ENCODE measurements at regions not wholly inside any gene's neighbourhood (a gene's known extent, or its start where the extent isn't known, plus 50 kb on each side); places are given as distances from the start of the nearest gene placed in this dataset.
"Not testable (repeated sequence)": the region's sequence is repeated elsewhere in the genome, so short reads cannot be mapped to it uniquely, and the experiment has no call there.

GRCh38 chr1:30166174-30166573 is 557.2 kb downstream of the MATN1 start:
- Mint-ChIP-seq H3K4me3 (no peak overlapping the region), H3K4me1 (no peaks in the 10 kb centered on the region), H3K27me3 (peaks cover 34% of the 10 kb centered on the region), H3K27ac (no peak overlapping the region), H3K9me3 (no peaks in the 10 kb centered on the region), H3K36me3 (no peaks in the 10 kb centered on the region)
- Histone ChIP-seq H3K27ac (ENCODE audit: insufficient read depth, low read length, poor library complexity, severe bottlenecking) (no peak overlapping the region), H3K27me3 (ENCODE audit: control insufficient read depth, insufficient read depth, low read length) (no peaks in the 10 kb centered on the region), H3K4me3 (ENCODE audit: low read depth, low read length) (no peak overlapping the region), H3K9me3 (ENCODE audit: control insufficient read depth in 2 of 2, low read length in 2 of 2) (no peaks in the 10 kb centered on the region), H3K36me3 (ENCODE audit: control insufficient read depth, insufficient read depth, low read length) (no peaks in the 10 kb centered on the region), H3K4me1 (ENCODE audit: control insufficient read depth, insufficient read depth, low read length, poor library complexity, severe bottlenecking) (no peaks in the 10 kb centered on the region)
- DNase-seq (no peak), ATAC-seq (ENCODE audit: low read depth in 2 of 2) (no peak)

GRCh38 chr1:30165116-30165515 is 558.3 kb downstream of the MATN1 start:
- H3K36me3 ChIP-seq (ENCODE audit: control insufficient read depth, insufficient read depth, low read length) = no peaks in the 10 kb centered on the region
- Mint-ChIP-seq H3K9me3 (no peaks in the 10 kb centered on the region), H3K27ac (no peak overlapping the region), H3K4me3 (no peak overlapping the region), H3K27me3 (peaks cover 34% of the 10 kb centered on the region), H3K36me3 (no peaks in the 10 kb centered on the region), H3K4me1 (no peaks in the 10 kb centered on the region)
- H3K27me3 ChIP-seq (ENCODE audit: control insufficient read depth, insufficient read depth, low read length) = no peaks in the 10 kb centered on the region
- DNase-seq (no peak), ATAC-seq (ENCODE audit: low read depth in 2 of 2) (no peak)
- H3K4me1 ChIP-seq (ENCODE audit: control insufficient read depth, insufficient read depth, low read length, poor library complexity, severe bottlenecking) = no peaks in the 10 kb centered on the region
- no peak overlapping the region for H3K27ac ChIP-seq (ENCODE audit: insufficient read depth, low read length, poor library complexity, severe bottlenecking)
- H3K4me3 ChIP-seq (ENCODE audit: low read depth, low read length) = no peak overlapping the region
- no peaks in the 10 kb centered on the region for H3K9me3 ChIP-seq (ENCODE audit: control insufficient read depth in 2 of 2, low read length in 2 of 2)

- Histone ChIP-seq H3K27ac (ENCODE audit: insufficient read depth, low read length, poor library complexity, severe bottlenecking) (no peak overlapping the region), H3K36me3 (ENCODE audit: control insufficient read depth, insufficient read depth, low read length) (no peaks in the 10 kb centered on the region), H3K9me3 (ENCODE audit: control insufficient read depth in 2 of 2, low read length in 2 of 2) (no peaks in the 10 kb centered on the region), H3K27me3 (ENCODE audit: control insufficient read depth, insufficient read depth, low read length) (no peaks in the 10 kb centered on the region), H3K4me1 (ENCODE audit: control insufficient read depth, insufficient read depth, low read length, poor library complexity, severe bottlenecking) (no peaks in the 10 kb centered on the region), H3K4me3 (ENCODE audit: low read depth, low read length) (no peak overlapping the region)
- DNase-seq = no peak
- Mint-ChIP-seq H3K9me3 (no peaks in the 10 kb centered on the region), H3K27me3 (peaks cover 34% of the 10 kb centered on the region), H3K36me3 (no peaks in the 10 kb centered on the region), H3K27ac (no peak overlapping the region), H3K4me1 (no peaks in the 10 kb centered on the region), H3K4me3 (no peak overlapping the region)
- no peak for ATAC-seq (ENCODE audit: low read depth in 2 of 2)
Measured at GRCh38 chr1:30164693-30165092, 558.7 kb downstream of the MATN1 start.

- ATAC-seq (ENCODE audit: low read depth in 2 of 2) = no peak
- no peaks in the 10 kb centered on the region for H3K4me1 Mint-ChIP-seq
- H3K36me3 ChIP-seq (ENCODE audit: control insufficient read depth, insufficient read depth, low read length) = no peaks in the 10 kb centered on the region
- no peak overlapping the region for H3K4me3 ChIP-seq (ENCODE audit: low read depth, low read length)
- H3K4me1 ChIP-seq (ENCODE audit: control insufficient read depth, insufficient read depth, low read length, poor library complexity, severe bottlenecking) = no peaks in the 10 kb centered on the region
- no peaks in the 10 kb centered on the region for H3K36me3 Mint-ChIP-seq
- no peaks in the 10 kb centered on the region for H3K9me3 ChIP-seq (ENCODE audit: control insufficient read depth in 2 of 2, low read length in 2 of 2)
- H3K27me3 Mint-ChIP-seq = peaks cover 33% of the 10 kb centered on the region
- no peak overlapping the region for H3K4me3 Mint-ChIP-seq
- no peak overlapping the region for H3K27ac Mint-ChIP-seq
- no peaks in the 10 kb centered on the region for H3K9me3 Mint-ChIP-seq
- H3K27me3 ChIP-seq (ENCODE audit: control insufficient read depth, insufficient read depth, low read length) = no peaks in the 10 kb centered on the region
- H3K27ac ChIP-seq (ENCODE audit: insufficient read depth, low read length, poor library complexity, severe bottlenecking) = no peak overlapping the region
- no peak for DNase-seq
Measured at GRCh38 chr1:30162565-30162964, 560.8 kb downstream of the MATN1 start.

- DNase-seq = no peak
- Mint-ChIP-seq H3K4me3 (no peak overlapping the region), H3K36me3 (no peaks in the 10 kb centered on the region), H3K4me1 (no peaks in the 10 kb centered on the region), H3K27ac (no peak overlapping the region), H3K27me3 (peaks cover 28% of the 10 kb centered on the region), H3K9me3 (no peaks in the 10 kb centered on the region)
- H3K4me3 ChIP-seq (ENCODE audit: low read depth, low read length) = no peak overlapping the region
- no peaks in the 10 kb centered on the region for H3K4me1 ChIP-seq (ENCODE audit: control insufficient read depth, insufficient read depth, low read length, poor library complexity, severe bottlenecking)
- no peaks in the 10 kb centered on the region for H3K36me3 ChIP-seq (ENCODE audit: control insufficient read depth, insufficient read depth, low read length)
- H3K27ac ChIP-seq (ENCODE audit: insufficient read depth, low read length, poor library complexity, severe bottlenecking) = no peak overlapping the region
- no peaks in the 10 kb centered on the region for H3K9me3 ChIP-seq (ENCODE audit: control insufficient read depth in 2 of 2, low read length in 2 of 2)
- no peak for ATAC-seq (ENCODE audit: low read depth in 2 of 2)
- no peaks in the 10 kb centered on the region for H3K27me3 ChIP-seq (ENCODE audit: control insufficient read depth, insufficient read depth, low read length)
Measured at GRCh38 chr1:30161953-30162352, 561.4 kb downstream of the MATN1 start.

- Histone ChIP-seq H3K4me1 (ENCODE audit: control insufficient read depth, insufficient read depth, low read length, poor library complexity, severe bottlenecking) (no peaks in the 10 kb centered on the region), H3K4me3 (ENCODE audit: low read depth, low read length) (no peak overlapping the region), H3K27me3 (ENCODE audit: control insufficient read depth, insufficient read depth, low read length) (no peaks in the 10 kb centered on the region), H3K36me3 (ENCODE audit: control insufficient read depth, insufficient read depth, low read length) (no peaks in the 10 kb centered on the region), H3K27ac (ENCODE audit: insufficient read depth, low read length, poor library complexity, severe bottlenecking) (no peak overlapping the region), H3K9me3 (ENCODE audit: control insufficient read depth in 2 of 2, low read length in 2 of 2) (no peaks in the 10 kb centered on the region)
- Mint-ChIP-seq H3K27me3 (peaks cover 23% of the 10 kb centered on the region), H3K36me3 (no peaks in the 10 kb centered on the region), H3K27ac (no peak overlapping the region), H3K4me1 (no peaks in the 10 kb centered on the region), H3K9me3 (no peaks in the 10 kb centered on the region), H3K4me3 (no peak overlapping the region)
- DNase-seq (no peak), ATAC-seq (ENCODE audit: low read depth in 2 of 2) (no peak)
Measured at GRCh38 chr1:30160999-30161689, 562.2 kb downstream of the MATN1 start.

- Mint-ChIP-seq H3K27me3 (peaks cover 15% of the 10 kb centered on the region), H3K4me1 (no peaks in the 10 kb centered on the region), H3K9me3 (peaks cover 0 to 5% (median 0%) of the 10 kb centered on the region in 7 donors), H3K27ac (no peak overlapping the region), H3K4me3 (no peak overlapping the region), H3K36me3 (no peaks in the 10 kb centered on the region)
- Histone ChIP-seq H3K27ac (ENCODE audit: insufficient read depth, low read length, poor library complexity, severe bottlenecking) (no peak overlapping the region), H3K9me3 (ENCODE audit: control insufficient read depth in 2 of 2, low read length in 2 of 2) (no peaks in the 10 kb centered on the region), H3K4me3 (ENCODE audit: low read depth, low read length) (no peak overlapping the region), H3K4me1 (ENCODE audit: control insufficient read depth, insufficient read depth, low read length, poor library complexity, severe bottlenecking) (no peaks in the 10 kb centered on the region), H3K27me3 (ENCODE audit: control insufficient read depth, insufficient read depth, low read length) (no peaks in the 10 kb centered on the region), H3K36me3 (ENCODE audit: control insufficient read depth, insufficient read depth, low read length) (no peaks in the 10 kb centered on the region)
- ATAC-seq (ENCODE audit: low read depth in 2 of 2) (no peak), DNase-seq (no peak)
Measured at GRCh38 chr1:30159015-30159414, 564.4 kb downstream of the MATN1 start.

GRCh38 chr1:30155698-30156097 is 567.7 kb downstream of the MATN1 start:
- not testable (repeated sequence) for H3K27me3 Mint-ChIP-seq; H3K4me1 ChIP-seq (ENCODE audit: control insufficient read depth, insufficient read depth, low read length, poor library complexity, severe bottlenecking); H3K36me3 ChIP-seq (ENCODE audit: control insufficient read depth, insufficient read depth, low read length); H3K9me3 ChIP-seq (ENCODE audit: control insufficient read depth in 2 of 2, low read length in 2 of 2); H3K4me3 ChIP-seq (ENCODE audit: low read depth, low read length); H3K27ac Mint-ChIP-seq; DNase-seq; H3K36me3 Mint-ChIP-seq; ATAC-seq (ENCODE audit: low read depth in 2 of 2); H3K27ac ChIP-seq (ENCODE audit: insufficient read depth, low read length, poor library complexity, severe bottlenecking); H3K4me1 Mint-ChIP-seq; H3K27me3 ChIP-seq (ENCODE audit: control insufficient read depth, insufficient read depth, low read length); H3K4me3 Mint-ChIP-seq
- H3K9me3 Mint-ChIP-seq = peaks cover 0 to 13% (median 4%) of the 10 kb centered on the region in 7 donors
